ENCODE measurements at regions not wholly inside any gene's neighbourhood (a gene's known extent, or its start where the extent isn't known, plus 50 kb on each side); places are given as distances from the start of the nearest gene placed in this dataset.

GRCh38 chrX:106286053-106286650, 118.0 kb downstream of the PWWP3B start:
- TF ChIP-seq, protein P1, sequence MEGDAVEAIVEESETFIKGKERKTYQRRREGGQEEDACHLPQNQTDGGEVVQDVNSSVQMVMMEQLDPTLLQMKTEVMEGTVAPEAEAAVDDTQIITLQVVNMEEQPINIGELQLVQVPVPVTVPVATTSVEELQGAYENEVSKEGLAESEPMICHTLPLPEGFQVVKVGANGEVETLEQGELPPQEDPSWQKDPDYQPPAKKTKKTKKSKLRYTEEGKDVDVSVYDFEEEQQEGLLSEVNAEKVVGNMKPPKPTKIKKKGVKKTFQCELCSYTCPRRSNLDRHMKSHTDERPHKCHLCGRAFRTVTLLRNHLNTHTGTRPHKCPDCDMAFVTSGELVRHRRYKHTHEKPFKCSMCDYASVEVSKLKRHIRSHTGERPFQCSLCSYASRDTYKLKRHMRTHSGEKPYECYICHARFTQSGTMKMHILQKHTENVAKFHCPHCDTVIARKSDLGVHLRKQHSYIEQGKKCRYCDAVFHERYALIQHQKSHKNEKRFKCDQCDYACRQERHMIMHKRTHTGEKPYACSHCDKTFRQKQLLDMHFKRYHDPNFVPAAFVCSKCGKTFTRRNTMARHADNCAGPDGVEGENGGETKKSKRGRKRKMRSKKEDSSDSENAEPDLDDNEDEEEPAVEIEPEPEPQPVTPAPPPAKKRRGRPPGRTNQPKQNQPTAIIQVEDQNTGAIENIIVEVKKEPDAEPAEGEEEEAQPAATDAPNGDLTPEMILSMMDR (IDR thresholded peaks at IDR 0.05 in 4 of 5, conservative IDR thresholded peaks at IDR 0.05 in 1 of 5), result no peak
- no peak for TF ChIP-seq POLR2A (IDR thresholded peaks at IDR 0.05)
